Prostate gland (tissue), 2 donors: ENCODE measurements at regions not wholly inside any gene's neighbourhood (a gene's known extent, or its start where the extent isn't known, plus 50 kb on each side); places are given as distances from the start of the nearest gene placed in this dataset.

ENCODE experiments used
- CTCF ChIP-seq, 4 experiments: fragments of 200-600 bp in 2 of 4; fragments of 450-650 bp in 2 of 4; sonication (generic) in 2 of 4; IDR thresholded peaks; 1 replicate in 3 of 4; 2 replicates in 1 of 4; pipeline ENCODE4 v1.5.1; 2016 to 2019; ENCODE audit warnings: antibody characterized with exemption in 4 of 4, mild to moderate bottlenecking in 2 of 4, moderate library complexity in 2 of 4
- POLR2A ChIP-seq: fragments of 450-650 bp; IDR thresholded peaks from one replicate; pipeline ENCODE4 v1.6.1; 2016; ENCODE audit warnings: antibody characterized with exemption, mild to moderate bottlenecking
- POLR2AphosphoS5 ChIP-seq: sonication (generic); formaldehyde crosslinking; IDR thresholded peaks from one replicate; pipeline ENCODE4 v1.6.1; 2017; ENCODE audit warnings: antibody characterized with exemption

- TF ChIP-seq CTCF (IDR thresholded peaks at IDR 0.05) (no peak), POLR2A (no peak), POLR2AphosphoS5 (no peak)
Measured at GRCh38 chr12:30866256-30866655, 60.3 kb upstream of the TSPAN11 start.
